SHP77 treated with DMSO at 0.1 percent for 48 hours (cell line): ENCODE measurements at regions not wholly inside any gene's neighbourhood (a gene's known extent, or its start where the extent isn't known, plus 50 kb on each side); places are given as distances from the start of the nearest gene placed in this dataset.
"Not testable (repeated sequence)": the region's sequence is repeated elsewhere in the genome, so short reads cannot be mapped to it uniquely, and the experiment has no call there.

Experiments
- DNase-seq: peaks from one replicate; lab custom pipeline; 2025; lab: John Stamatoyannopoulos, UW

GRCh38 chr20:11677836-11678235 is 239.9 kb upstream of the BTBD3 start:
- DNase-seq = no peak

GRCh38 chr20:11682285-11682684 is 235.4 kb upstream of the BTBD3 start:
- DNase-seq = no peak

GRCh38 chr20:11686195-11686594 is 231.5 kb upstream of the BTBD3 start:
- no peak for DNase-seq

GRCh38 chr20:11686820-11687543 is 230.7 kb upstream of the BTBD3 start:
- DNase-seq = peak; percentile 99

- DNase-seq = peak; percentile 98
These were observed 230.0 kb upstream of the BTBD3 start for GRCh38 chr20:11687546-11688292.

- DNase-seq = no peak
These were observed 228.4 kb upstream of the BTBD3 start for GRCh38 chr20:11689262-11689661.

- DNase-seq = no peak
These were observed 225.9 kb upstream of the BTBD3 start for GRCh38 chr20:11691766-11692165.

- DNase-seq = no peak
These were observed 225.1 kb upstream of the BTBD3 start for GRCh38 chr20:11692567-11692966.

GRCh38 chr20:11694467-11694866 is 223.2 kb upstream of the BTBD3 start:
- no peak for DNase-seq

- no peak for DNase-seq
These were observed 220.6 kb upstream of the BTBD3 start for GRCh38 chr20:11697055-11697454.

- DNase-seq = no peak
These were observed 220.0 kb upstream of the BTBD3 start for GRCh38 chr20:11697646-11698045.

GRCh38 chr20:11698124-11698523 is 219.6 kb upstream of the BTBD3 start:
- DNase-seq = no peak

- DNase-seq = no peak
These were observed 216.9 kb upstream of the BTBD3 start for GRCh38 chr20:11700831-11701230.

GRCh38 chr20:11702721-11703518 is 214.8 kb upstream of the BTBD3 start:
- DNase-seq = no peak

GRCh38 chr20:11705512-11705911 is 212.2 kb upstream of the BTBD3 start:
- DNase-seq = no peak

GRCh38 chr20:11708223-11708622 is 209.5 kb upstream of the BTBD3 start:
- not testable (repeated sequence) for DNase-seq

- no peak for DNase-seq
These were observed 206.5 kb upstream of the BTBD3 start for GRCh38 chr20:11711214-11711613.

GRCh38 chr20:11712639-11713160 is 205.0 kb upstream of the BTBD3 start:
- DNase-seq = no peak

GRCh38 chr20:11714886-11715285 is 202.8 kb upstream of the BTBD3 start:
- no peak for DNase-seq

- peak; percentile 43 for DNase-seq
These were observed 201.3 kb upstream of the BTBD3 start for GRCh38 chr20:11716239-11716944.

- DNase-seq = no peak
These were observed 200.8 kb upstream of the BTBD3 start for GRCh38 chr20:11716945-11717248.

GRCh38 chr20:11717562-11717961 is 200.1 kb upstream of the BTBD3 start:
- DNase-seq = no peak
